ENCODE measurements at regions not wholly inside any gene's neighbourhood (a gene's known extent, or its start where the extent isn't known, plus 50 kb on each side); places are given as distances from the start of the nearest gene placed in this dataset.

GRCh38 chr2:138267902-138268254 is 233.7 kb upstream of the SPOPL start:
- H3K23ac ChIP-seq (ENCODE audit: insufficient read length, low read depth, low read length), result no peak overlapping the region
- H3K23me2 ChIP-seq (ENCODE audit: insufficient read length, low read depth, low read length, poor library complexity, severe bottlenecking), result no peaks in the 10 kb centered on the region
- H3K4ac ChIP-seq (ENCODE audit: low read depth, low read length), result no peak overlapping the region
- no peak overlapping the region for H2BK120ac ChIP-seq (ENCODE audit: low read depth, low read length, poor library complexity, severe bottlenecking)
- Mint-ChIP-seq H3K9me3 (peaks cover 2 to 4% of the 10 kb centered on the region in 2 experiments; a peak in 4 of 5 replicates), H3K36me3 (ENCODE audit: insufficient read depth in 1 of 3, low read depth in 3 of 3) (peaks cover 2 to 17% (median 7%) of the 10 kb centered on the region in 3 experiments; a peak in 5 of 7 replicates), H3K27me3 (ENCODE audit: low read depth) (no peaks in the 10 kb centered on the region; the same call in 1 of the 2 replicates), H3K27ac (no peak overlapping the region; a peak in 2 of 7 replicates), H3K4me3 (no peak overlapping the region), H3K4me1 (peaks cover 23 to 31% of the 10 kb centered on the region in 2 experiments)
- no peaks in the 10 kb centered on the region for H3K79me1 ChIP-seq (ENCODE audit: insufficient read depth, low read depth, low read length, poor library complexity, severe bottlenecking)
- H2BK5ac ChIP-seq (ENCODE audit: insufficient read length, low read length), result no peak overlapping the region
- H3K9me3 ChIP-seq (ENCODE audit: control insufficient read depth, low read depth, low read length), result no peaks in the 10 kb centered on the region
- H2AFZ ChIP-seq (ENCODE audit: low read length), result no peak overlapping the region
- peaks cover 5% of the 10 kb centered on the region; the same call in 1 of the 2 replicates for H3K4me1 ChIP-seq (ENCODE audit: insufficient read depth, low read length)
- TF ChIP-seq CTCF (conservative IDR thresholded peaks at IDR 0.05), result no peak
- H3K4me2 ChIP-seq (ENCODE audit: insufficient read depth, insufficient read length, low read length), result no peak overlapping the region
- no peak overlapping the region for H3K14ac ChIP-seq (ENCODE audit: insufficient read depth, low read length)
- no peak overlapping the region for H2BK20ac ChIP-seq (ENCODE audit: low read depth, low read length, poor library complexity, severe bottlenecking)
- H3K79me2 ChIP-seq (ENCODE audit: insufficient read depth, low read length), result no peaks in the 10 kb centered on the region
- no peak overlapping the region for H2AK5ac ChIP-seq (ENCODE audit: insufficient read length, low read length)
- H2BK15ac ChIP-seq (ENCODE audit: low read depth, low read length), result no peak overlapping the region
- no peak overlapping the region for H4K8ac ChIP-seq (replicated peaks; ENCODE audit: insufficient read length, low read depth, low read length)
- no peak overlapping the region for H3K18ac ChIP-seq (ENCODE audit: insufficient read length, low read depth, low read length)
- H3K27ac ChIP-seq (ENCODE audit: insufficient read length, low read depth, low read length), result no peak overlapping the region
- H4K5ac ChIP-seq (ENCODE audit: insufficient read length, low read depth, low read length), result no peak overlapping the region
- H2BK12ac ChIP-seq (ENCODE audit: insufficient read length, low read depth, low read length), result no peak overlapping the region
- no peak overlapping the region for H4K91ac ChIP-seq (ENCODE audit: insufficient read length, low read depth, low read length)
- DNase-seq, result no peak
- H4K20me1 ChIP-seq (ENCODE audit: control insufficient read depth, insufficient read depth, insufficient read length), result no peaks in the 10 kb centered on the region
- H3T11ph ChIP-seq (ENCODE audit: low read length), result no peak overlapping the region
- no peaks in the 10 kb centered on the region for H3K27me3 ChIP-seq (ENCODE audit: insufficient read depth, low read length)
- no peak overlapping the region for H3K56ac ChIP-seq (ENCODE audit: insufficient read length, low read depth, low read length)
- no peak overlapping the region for H3K9ac ChIP-seq (ENCODE audit: extremely low read depth, insufficient read length, low read length)

Data from H9 (cell line).